GM21526 (cell line): ENCODE measurements at regions not wholly inside any gene's neighbourhood (a gene's known extent, or its start where the extent isn't known, plus 50 kb on each side); places are given as distances from the start of the nearest gene placed in this dataset.

Experiments
- ATAC-seq: cut with Tn5 transposase; IDR thresholded peaks from one replicate; pipeline ENCODE4 v1.9.1; 2021; ENCODE audit warnings: moderate library complexity; ENCODE audit not compliant: unreplicated experiment, low FRiP score

DNA sequence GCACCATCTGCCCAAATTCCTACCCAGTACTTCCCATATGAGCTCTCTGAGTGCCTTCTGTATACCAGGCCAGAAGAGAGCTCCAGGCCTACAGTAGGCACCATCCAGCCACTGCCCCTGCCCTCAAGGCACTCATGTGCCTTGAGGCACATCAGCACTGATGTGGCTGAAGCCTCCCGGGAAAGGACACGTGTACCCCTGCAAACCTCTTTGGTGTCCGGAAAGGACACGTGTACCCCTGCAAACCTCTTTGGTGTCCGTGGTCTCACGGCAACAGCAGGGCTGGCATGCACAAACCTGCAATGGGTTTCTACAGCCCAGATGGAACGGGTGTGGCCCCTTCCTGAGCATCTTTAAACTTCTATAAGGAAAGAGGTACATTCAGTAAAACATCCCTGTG lies 209.4 kb upstream of the IGF1R start:
- ATAC-seq = no peak

- no peak for ATAC-seq
Measured at GRCh38 chr15:98439523-98439942, 208.8 kb upstream of the IGF1R start.

DNA sequence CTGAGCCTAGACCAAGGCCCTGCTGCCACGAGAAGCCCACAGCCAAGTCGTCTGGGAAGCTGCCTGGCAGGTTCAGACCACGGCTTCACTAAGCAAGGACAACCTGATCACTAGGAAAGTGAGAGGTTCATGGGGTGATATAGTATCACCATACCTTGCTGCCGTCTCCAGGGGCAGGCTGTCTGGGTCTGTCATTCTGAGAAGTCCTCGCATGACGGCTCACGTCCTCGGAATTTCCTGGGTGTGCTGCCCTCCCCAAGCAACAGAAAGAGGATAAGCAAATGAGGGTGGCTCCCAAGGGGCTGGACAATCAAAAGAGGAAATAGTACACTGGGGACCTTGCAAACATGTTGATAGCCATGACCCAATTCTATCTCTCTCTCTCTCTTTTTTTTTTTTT lies 207.4 kb upstream of the IGF1R start:
- peak; percentile 43 for ATAC-seq

GRCh38 chr15:98441599-98441998 lies 206.7 kb upstream of the IGF1R start:
- ATAC-seq = no peak

GRCh38 chr15:98442379-98442833 lies 205.9 kb upstream of the IGF1R start:
- peak; percentile 75 for ATAC-seq

DNA sequence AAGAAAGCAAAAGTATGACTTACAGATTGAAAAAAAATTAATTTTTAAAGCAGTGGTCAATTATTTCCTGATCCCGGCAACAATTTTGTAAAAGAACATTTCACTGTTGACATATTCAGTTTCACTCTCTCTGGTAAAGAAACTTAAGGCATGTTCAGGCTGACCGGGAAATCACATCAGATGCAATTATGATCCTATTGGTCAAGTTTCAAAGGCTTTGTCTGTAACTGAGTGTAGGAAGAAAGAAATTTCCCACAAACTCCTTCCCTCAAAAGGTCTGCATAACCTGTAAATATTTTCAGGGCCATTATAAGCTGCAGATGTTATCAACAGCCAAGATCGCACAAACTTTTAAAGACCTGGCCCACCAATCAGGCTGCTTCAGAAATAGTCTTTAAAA lies 205.4 kb upstream of the IGF1R start:
- no peak for ATAC-seq

DNA sequence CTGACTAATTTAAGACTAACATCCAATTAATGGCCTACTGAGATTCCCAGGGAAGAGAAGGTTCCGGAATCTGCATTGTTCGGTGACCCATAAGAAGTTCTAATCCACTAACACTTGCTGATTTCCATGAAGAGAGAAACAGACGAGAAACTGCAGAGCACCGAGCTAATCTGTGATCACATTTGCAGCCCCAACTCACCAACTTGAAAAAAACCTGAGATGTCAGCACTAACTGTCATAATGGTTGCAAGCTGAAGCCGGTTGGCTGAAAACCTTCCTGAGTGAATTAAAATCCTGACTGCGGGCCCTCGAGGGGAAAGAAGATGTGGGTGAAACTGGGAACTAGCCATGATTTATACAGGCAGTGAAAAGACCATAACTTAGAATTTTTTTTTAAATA lies 204.8 kb upstream of the IGF1R start:
- ATAC-seq = no peak

GRCh38 chr15:98444138-98444537 lies 204.2 kb upstream of the IGF1R start:
- no peak for ATAC-seq

DNA sequence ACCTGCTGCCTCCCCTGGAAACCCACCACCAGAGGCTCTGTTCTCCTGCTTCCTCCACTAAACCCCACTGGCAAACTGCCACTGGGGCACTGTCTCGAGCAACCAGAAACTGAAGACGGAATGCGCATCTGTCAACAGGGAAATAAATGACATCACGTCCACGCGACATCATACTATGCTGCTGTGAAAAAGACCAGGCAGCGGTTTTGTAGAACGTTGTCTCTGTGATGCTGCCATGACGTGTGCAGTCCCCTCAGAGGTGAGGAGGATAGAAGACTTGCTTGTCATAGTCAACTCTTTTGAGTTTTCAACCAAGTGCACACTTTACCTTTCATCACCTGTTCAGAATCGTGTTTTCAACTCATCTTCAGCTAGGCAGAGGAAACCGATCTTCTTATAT lies 203.0 kb upstream of the IGF1R start:
- ATAC-seq = no peak

- no peak for ATAC-seq
Measured at GRCh38 chr15:98446083-98446482, 202.3 kb upstream of the IGF1R start.

DNA sequence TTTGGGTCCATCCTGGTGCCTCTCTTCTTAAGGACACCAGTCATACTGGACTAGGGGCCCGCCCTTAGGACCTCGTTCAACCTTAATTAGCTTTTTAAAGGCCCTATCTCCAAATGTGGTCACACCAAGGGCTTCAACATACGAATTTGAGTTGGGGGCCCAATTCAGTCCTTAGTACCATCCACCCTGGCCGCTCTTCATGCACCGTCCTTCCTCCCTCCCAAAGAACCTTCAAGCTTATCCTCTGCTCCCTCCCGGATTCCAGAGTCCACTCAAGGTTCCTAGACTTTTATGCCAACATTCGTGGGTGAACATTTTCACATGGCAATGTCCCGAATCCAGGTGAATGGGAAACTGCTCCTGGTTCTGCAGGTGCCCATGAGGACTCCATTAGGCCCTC lies 201.3 kb upstream of the IGF1R start:
- ATAC-seq = no peak

DNA sequence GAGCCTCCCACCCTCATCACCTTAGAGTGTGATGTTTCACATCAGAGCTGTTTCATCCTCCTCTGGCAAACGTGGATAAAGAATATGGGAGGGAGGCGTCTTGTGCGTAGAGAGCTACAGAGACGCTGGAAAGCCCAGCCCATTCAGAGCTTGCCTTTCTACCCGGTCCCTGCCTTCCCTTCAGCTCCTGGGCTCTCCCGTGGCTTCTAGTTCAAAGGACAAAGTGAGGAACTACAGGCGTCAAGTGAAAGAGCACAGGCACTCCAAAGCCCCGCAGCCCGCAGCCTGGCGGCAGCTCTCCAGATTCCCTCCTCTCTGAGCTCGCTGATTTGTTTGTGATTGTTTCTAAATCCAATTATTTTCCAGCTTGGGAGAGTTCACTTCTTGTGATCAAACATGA lies 197.1 kb upstream of the IGF1R start:
- ATAC-seq = no peak

DNA sequence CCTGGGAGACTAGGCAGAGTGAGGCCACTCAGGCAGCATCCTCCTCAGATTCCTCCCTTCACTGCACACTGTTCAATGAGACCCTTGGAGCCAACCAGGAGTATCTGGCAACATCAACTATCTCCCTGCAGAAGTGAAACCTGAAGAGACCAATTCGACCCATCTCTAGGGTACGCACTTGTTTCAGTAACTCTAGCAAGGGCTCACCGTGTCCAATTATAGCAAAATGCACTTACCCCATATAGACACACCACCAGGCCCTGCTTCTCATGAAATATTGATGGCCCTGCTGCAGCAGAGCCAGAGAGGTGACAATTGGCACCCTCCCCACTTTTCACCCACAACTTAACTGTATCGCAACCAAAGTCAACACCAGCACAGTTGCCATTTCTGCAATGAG lies 196.1 kb upstream of the IGF1R start:
- no peak for ATAC-seq

DNA sequence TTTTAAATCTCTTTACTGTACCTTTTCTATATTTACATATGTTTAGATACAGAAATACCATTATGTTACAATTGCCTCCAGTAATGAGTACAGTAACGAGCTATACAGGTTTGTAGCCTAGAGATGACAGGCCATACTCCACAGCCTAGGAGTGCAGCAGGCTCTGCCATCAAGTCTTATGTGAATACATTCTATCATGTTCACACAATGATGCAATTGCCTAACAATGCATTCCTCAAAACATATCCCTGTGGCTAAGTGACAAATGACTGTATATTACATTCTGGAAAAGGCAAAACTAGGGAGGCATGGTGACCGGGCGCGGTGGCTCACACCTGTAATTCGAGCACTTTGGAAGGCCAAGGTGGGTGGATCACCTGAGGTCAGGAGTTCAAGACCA lies 192.4 kb upstream of the IGF1R start:
- no peak for ATAC-seq

DNA sequence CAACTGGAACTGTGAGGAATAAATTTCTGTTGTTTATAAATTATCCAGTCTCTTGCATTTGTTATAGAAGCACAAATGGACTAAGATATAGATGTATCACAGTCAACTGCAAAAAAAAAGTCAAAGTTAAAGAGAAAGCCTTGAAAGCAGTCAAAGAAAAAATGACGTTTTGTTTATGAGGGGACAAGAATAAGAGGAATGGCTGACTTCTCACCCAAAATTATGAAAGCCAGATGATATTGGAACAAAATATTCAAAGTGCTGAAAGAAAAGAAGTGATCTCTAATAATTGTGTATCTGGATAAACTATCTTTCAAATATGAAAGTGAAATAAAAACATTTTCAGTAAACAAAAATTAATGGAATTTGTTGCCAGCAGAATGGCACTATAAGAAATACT lies 171.8 kb upstream of the IGF1R start:
- ATAC-seq = no peak

GRCh38 chr15:98480844-98481243 lies 167.5 kb upstream of the IGF1R start:
- ATAC-seq = no peak

- no peak for ATAC-seq
Measured at GRCh38 chr15:98483575-98484130, 164.7 kb upstream of the IGF1R start.

DNA sequence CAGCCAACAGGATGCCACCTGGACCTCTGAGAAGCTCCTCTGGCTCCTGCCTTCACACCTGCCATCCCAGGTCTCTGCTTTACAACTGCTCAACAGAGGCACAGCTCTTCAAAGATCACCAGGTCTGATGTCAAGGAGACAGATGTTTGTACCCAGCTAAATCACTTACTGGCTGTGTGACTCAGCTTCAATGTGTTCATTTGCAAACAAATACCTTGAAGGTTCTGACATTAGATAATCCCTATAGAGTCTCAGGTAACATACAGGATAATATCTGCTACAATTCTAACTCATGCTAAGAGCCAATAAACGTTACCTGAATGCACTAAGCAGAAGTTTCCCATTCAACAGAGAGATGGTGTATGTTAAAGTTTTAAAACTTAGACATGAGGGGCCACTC lies 163.4 kb upstream of the IGF1R start:
- no peak for ATAC-seq

- no peak for ATAC-seq
Measured at GRCh38 chr15:98485451-98485850, 162.9 kb upstream of the IGF1R start.

GRCh38 chr15:98493966-98494511 lies 154.3 kb upstream of the IGF1R start:
- ATAC-seq = no peak

- ATAC-seq = no peak
Measured at GRCh38 chr15:98501192-98501591, 147.1 kb upstream of the IGF1R start.

DNA sequence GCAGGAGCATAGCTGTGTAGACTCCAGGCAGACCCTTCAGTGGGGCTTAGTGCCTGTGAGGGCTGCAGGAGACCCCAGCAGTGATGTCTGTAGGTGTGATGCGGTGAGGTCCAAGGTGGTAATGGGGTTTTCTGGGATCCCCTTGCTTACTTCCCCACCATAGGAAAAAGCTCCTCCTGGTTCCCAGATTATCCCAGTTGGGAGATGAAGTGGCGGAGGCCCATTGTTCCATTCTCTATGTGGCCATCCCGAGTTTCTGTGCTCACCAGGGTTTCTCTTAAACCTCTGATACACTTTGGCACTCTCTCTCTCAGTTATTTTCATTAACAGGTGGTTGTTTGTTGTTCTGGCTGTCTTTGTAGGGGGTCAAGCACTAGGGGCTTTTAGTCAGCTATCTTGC lies 146.7 kb upstream of the IGF1R start:
- no peak for ATAC-seq

GRCh38 chr15:98503970-98504369 lies 144.4 kb upstream of the IGF1R start:
- no peak for ATAC-seq
